GM23338 (cell line): ENCODE measurements at regions not wholly inside any gene's neighbourhood (a gene's known extent, or its start where the extent isn't known, plus 50 kb on each side); places are given as distances from the start of the nearest gene placed in this dataset.

Experiments used
- ATAC-seq: fragments of 200-7000 bp; cut with Tn5 transposase; 3 replicates; pipeline ENCODE4 v1.9.1; 2020
- DNase-seq: peaks from one replicate; pipeline ENCODE4 v3.0.0-alpha.2; 2015; ENCODE audit warnings: low spot score
- H2AFZ ChIP-seq: fragments of 200-600 bp; sonication (generic); 2 replicates; pipeline ENCODE4 v1.8.0; 2016; ENCODE audit warnings: antibody characterized with exemption, mild to moderate bottlenecking, moderate library complexity
- H3F3A ChIP-seq: fragments of 200-600 bp; sonication (generic); replicated peaks from 2 replicates; pipeline ENCODE4 v1.8.0; 2017; ENCODE audit warnings: antibody characterized with exemption, mixed run types, low read depth
- H3K27ac ChIP-seq: fragments of 200-600 bp; sonication (generic); 2 replicates; pipeline ENCODE4 v1.6.1; 2016; ENCODE audit warnings: low read depth
- H3K27me3 ChIP-seq: fragments of 200-600 bp; sonication (generic); 2 replicates; pipeline ENCODE4 v1.8.0; 2016; ENCODE audit warnings: mild to moderate bottlenecking, mixed run types, moderate library complexity; ENCODE audit not compliant: insufficient read depth
- H3K36me3 ChIP-seq: fragments of 200-600 bp; sonication (generic); 2 replicates; pipeline ENCODE4 v1.8.0; 2016; ENCODE audit warnings: mild to moderate bottlenecking; ENCODE audit not compliant: insufficient read depth
- H3K4me1 ChIP-seq: fragments of 200-600 bp; sonication (generic); 2 replicates; pipeline ENCODE4 v1.8.0; 2016; ENCODE audit warnings: mild to moderate bottlenecking, moderate library complexity; ENCODE audit not compliant: insufficient read depth
- H3K4me2 ChIP-seq: fragments of 200-600 bp; sonication (generic); 2 replicates; pipeline ENCODE4 v1.7.1; 2017; ENCODE audit warnings: mixed run types
- H3K4me3 ChIP-seq: fragments of 200-600 bp; sonication (generic); 2 replicates; pipeline ENCODE4 v1.6.1; 2016; ENCODE audit warnings: mixed run types
- H3K79me2 ChIP-seq: fragments of 200-600 bp; sonication (generic); replicated peaks from 2 replicates; pipeline ENCODE4 v1.8.0; 2017; ENCODE audit warnings: mild to moderate bottlenecking; ENCODE audit not compliant: insufficient read depth
- H3K9me2 ChIP-seq: fragments of 200-600 bp; sonication (generic); 2 replicates; pipeline ENCODE4 v1.8.0; 2017; ENCODE audit not compliant: insufficient read depth
- H4K20me1 ChIP-seq: fragments of 200-600 bp; sonication (generic); replicated peaks from 2 replicates; pipeline ENCODE4 v1.8.0; 2017; ENCODE audit warnings: mild to moderate bottlenecking; ENCODE audit not compliant: insufficient read depth
- H3K27ac Mint-ChIP-seq: 2 replicates; pipeline ENCODE4 v1.8.0; 2020; ENCODE audit warnings: inconsistent platforms, mild to moderate bottlenecking, moderate library complexity, mixed read lengths
- H3K27me3 Mint-ChIP-seq: 3 replicates; pipeline ENCODE4 v1.8.0; 2022; ENCODE audit warnings: low read depth, mild to moderate bottlenecking, moderate library complexity, mixed read lengths, inconsistent platforms; ENCODE audit not compliant: insufficient read depth, poor library complexity
- H3K36me3 Mint-ChIP-seq: 3 replicates; pipeline ENCODE4 v1.8.0; 2021; ENCODE audit warnings: low read depth, mild to moderate bottlenecking, inconsistent platforms, moderate library complexity, mixed read lengths
- H3K4me1 Mint-ChIP-seq: 3 replicates; pipeline ENCODE4 v1.8.0; 2020; ENCODE audit warnings: mild to moderate bottlenecking, inconsistent platforms, mixed read lengths
- H3K4me3 Mint-ChIP-seq: 3 replicates; pipeline ENCODE4 v1.8.0; 2021; ENCODE audit warnings: moderate library complexity, mild to moderate bottlenecking, inconsistent platforms, mixed read lengths
- H3K9me3 Mint-ChIP-seq: 3 replicates; pipeline ENCODE4 v1.8.0; 2020; ENCODE audit warnings: moderate library complexity, mild to moderate bottlenecking, inconsistent platforms, mixed read lengths
- CREB1 ChIP-seq: fragments of 250-450 bp; sonication (Bioruptor Pico); IDR thresholded peaks from 2 replicates; pipeline ENCODE4 v1.5.0; 2020; ENCODE audit warnings: low read depth, mild to moderate bottlenecking, moderate library complexity
- CTCF ChIP-seq, 2 experiments: fragments of 200-600 bp in 1 of 2; sonication (generic) in 1 of 2; conservative IDR thresholded peaks; 2 replicates each; pipeline versions ENCODE4 v1.5.1 to v1.6.1; 2016 to 2017; ENCODE audit warnings: antibody characterized with exemption in 2 of 2, low read depth in 2 of 2, mild to moderate bottlenecking in 2 of 2, moderate library complexity in 1 of 2
- ETS1 ChIP-seq: IDR thresholded peaks from 2 replicates; pipeline ENCODE4 v1.6.1; 2016; ENCODE audit warnings: antibody characterized with exemption
- EZH2 ChIP-seq: fragments of 200-600 bp; sonication (generic); IDR thresholded peaks from one replicate; pipeline ENCODE4 v1.8.0; 2017; ENCODE audit warnings: antibody characterized with exemption, mild to moderate bottlenecking, low read depth; ENCODE audit not compliant: unreplicated experiment
- EZH2phosphoT487 ChIP-seq: fragments of 200-600 bp; sonication (generic); IDR thresholded peaks from one replicate; pipeline ENCODE4 v1.8.1; 2018; ENCODE audit warnings: antibody characterized with exemption; ENCODE audit not compliant: unreplicated experiment
- JUNB ChIP-seq: IDR thresholded peaks from one replicate; pipeline ENCODE4 v1.6.1; 2016; ENCODE audit warnings: antibody characterized with exemption; ENCODE audit not compliant: unreplicated experiment
- NANOG ChIP-seq: IDR thresholded peaks from 2 replicates; pipeline ENCODE4 v1.6.1; 2016; ENCODE audit warnings: antibody characterized with exemption, borderline replicate concordance
- POLR2AphosphoS5 ChIP-seq: IDR thresholded peaks from 2 replicates; pipeline ENCODE4 v1.6.1; 2016; ENCODE audit warnings: antibody characterized with exemption, low read depth
- REST ChIP-seq: IDR thresholded peaks from one replicate; pipeline ENCODE4 v1.6.1; 2018; ENCODE audit warnings: antibody characterized with exemption; ENCODE audit not compliant: unreplicated experiment
- STAT1 ChIP-seq: IDR thresholded peaks from one replicate; pipeline ENCODE4 v1.6.1; 2016; ENCODE audit warnings: antibody characterized with exemption; ENCODE audit not compliant: unreplicated experiment
- ZNF114 ChIP-seq: fragments of 250-450 bp; sonication (Bioruptor Pico); IDR thresholded peaks from 2 replicates; pipeline ENCODE4 v1.5.0; 2020; ENCODE audit warnings: mild to moderate bottlenecking, moderate library complexity
- ZNF331 ChIP-seq: fragments of 250-450 bp; sonication (Bioruptor Pico); IDR thresholded peaks from 2 replicates; pipeline ENCODE4 v1.5.0; 2020; ENCODE audit warnings: low read depth, mild to moderate bottlenecking, moderate library complexity
- TF ChIP-seq, protein P1 (sequence below): fragments of 250-450 bp; sonication (Bioruptor Pico); IDR thresholded peaks from 2 replicates; pipeline ENCODE4 v1.5.0; 2020; ENCODE audit warnings: mild to moderate bottlenecking, moderate library complexity

DNA sequence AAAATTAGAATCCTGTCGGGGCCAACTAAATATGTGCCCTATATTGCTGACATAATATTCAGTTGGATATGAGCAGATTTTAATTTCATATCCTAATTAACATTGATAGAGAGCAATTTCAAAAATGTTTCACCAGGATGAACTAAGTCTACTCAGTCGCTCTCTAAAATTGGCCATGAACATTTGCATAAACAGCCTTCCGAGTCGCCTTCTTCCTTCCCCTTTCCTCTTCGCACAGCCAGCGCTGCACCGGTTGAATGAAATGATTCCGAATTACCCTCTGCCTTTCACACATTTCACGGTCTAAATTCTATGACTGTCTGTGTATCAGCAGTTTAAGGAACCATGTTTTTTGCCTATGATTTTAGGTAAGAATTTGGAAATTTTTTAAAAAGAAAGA lies 413.7 kb downstream of the LIG4 start:
- no peaks in the 10 kb centered on the region for H3K27me3 ChIP-seq
- H3K27ac ChIP-seq, result no peak overlapping the region
- TF ChIP-seq NANOG (no peak), POLR2AphosphoS5 (no peak), STAT1 (no peak), ETS1 (no peak), ZNF331 (CRISPR knock-in tag) (no peak), CTCF (conservative IDR thresholded peaks at IDR 0.05; ENCODE audit: low read depth in 2 of 2) (no peak), EZH2 (no peak), ZNF114 (CRISPR knock-in tag) (no peak), CREB1 (CRISPR knock-in tag) (no peak), EZH2phosphoT487 (no peak), JUNB (no peak), REST (no peak)
- TF ChIP-seq, protein P1, sequence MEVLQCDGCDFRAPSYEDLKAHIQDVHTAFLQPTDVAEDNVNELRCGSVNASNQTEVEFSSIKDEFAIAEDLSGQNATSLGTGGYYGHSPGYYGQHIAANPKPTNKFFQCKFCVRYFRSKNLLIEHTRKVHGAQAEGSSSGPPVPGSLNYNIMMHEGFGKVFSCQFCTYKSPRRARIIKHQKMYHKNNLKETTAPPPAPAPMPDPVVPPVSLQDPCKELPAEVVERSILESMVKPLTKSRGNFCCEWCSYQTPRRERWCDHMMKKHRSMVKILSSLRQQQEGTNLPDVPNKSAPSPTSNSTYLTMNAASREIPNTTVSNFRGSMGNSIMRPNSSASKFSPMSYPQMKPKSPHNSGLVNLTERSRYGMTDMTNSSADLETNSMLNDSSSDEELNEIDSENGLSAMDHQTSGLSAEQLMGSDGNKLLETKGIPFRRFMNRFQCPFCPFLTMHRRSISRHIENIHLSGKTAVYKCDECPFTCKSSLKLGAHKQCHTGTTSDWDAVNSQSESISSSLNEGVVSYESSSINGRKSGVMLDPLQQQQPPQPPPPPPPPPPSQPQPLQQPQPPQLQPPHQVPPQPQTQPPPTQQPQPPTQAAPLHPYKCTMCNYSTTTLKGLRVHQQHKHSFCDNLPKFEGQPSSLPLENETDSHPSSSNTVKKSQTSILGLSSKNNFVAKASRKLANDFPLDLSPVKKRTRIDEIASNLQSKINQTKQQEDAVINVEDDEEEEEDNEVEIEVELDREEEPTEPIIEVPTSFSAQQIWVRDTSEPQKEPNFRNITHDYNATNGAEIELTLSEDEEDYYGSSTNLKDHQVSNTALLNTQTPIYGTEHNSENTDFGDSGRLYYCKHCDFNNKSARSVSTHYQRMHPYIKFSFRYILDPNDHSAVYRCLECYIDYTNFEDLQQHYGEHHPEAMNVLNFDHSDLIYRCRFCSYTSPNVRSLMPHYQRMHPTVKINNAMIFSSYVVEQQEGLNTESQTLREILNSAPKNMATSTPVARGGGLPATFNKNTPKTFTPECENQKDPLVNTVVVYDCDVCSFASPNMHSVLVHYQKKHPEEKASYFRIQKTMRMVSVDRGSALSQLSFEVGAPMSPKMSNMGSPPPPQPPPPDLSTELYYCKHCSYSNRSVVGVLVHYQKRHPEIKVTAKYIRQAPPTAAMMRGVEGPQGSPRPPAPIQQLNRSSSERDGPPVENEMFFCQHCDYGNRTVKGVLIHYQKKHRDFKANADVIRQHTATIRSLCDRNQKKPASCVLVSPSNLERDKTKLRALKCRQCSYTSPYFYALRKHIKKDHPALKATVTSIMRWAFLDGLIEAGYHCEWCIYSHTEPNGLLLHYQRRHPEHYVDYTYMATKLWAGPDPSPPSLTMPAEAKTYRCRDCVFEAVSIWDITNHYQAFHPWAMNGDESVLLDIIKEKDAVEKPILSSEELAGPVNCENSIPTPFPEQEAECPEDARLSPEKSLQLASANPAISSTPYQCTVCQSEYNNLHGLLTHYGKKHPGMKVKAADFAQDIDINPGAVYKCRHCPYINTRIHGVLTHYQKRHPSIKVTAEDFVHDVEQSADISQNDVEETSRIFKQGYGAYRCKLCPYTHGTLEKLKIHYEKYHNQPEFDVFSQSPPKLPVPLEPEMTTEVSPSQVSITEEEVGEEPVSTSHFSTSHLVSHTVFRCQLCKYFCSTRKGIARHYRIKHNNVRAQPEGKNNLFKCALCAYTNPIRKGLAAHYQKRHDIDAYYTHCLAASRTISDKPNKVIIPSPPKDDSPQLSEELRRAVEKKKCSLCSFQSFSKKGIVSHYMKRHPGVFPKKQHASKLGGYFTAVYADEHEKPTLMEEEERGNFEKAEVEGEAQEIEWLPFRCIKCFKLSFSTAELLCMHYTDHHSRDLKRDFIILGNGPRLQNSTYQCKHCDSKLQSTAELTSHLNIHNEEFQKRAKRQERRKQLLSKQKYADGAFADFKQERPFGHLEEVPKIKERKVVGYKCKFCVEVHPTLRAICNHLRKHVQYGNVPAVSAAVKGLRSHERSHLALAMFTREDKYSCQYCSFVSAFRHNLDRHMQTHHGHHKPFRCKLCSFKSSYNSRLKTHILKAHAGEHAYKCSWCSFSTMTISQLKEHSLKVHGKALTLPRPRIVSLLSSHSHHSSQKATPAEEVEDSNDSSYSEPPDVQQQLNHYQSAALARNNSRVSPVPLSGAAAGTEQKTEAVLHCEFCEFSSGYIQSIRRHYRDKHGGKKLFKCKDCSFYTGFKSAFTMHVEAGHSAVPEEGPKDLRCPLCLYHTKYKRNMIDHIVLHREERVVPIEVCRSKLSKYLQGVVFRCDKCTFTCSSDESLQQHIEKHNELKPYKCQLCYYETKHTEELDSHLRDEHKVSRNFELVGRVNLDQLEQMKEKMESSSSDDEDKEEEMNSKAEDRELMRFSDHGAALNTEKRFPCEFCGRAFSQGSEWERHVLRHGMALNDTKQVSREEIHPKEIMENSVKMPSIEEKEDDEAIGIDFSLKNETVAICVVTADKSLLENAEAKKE (CRISPR knock-in tag), result no peak
- no peak overlapping the region for H3K4me3 Mint-ChIP-seq
- no peaks in the 10 kb centered on the region for H3K36me3 ChIP-seq
- peaks cover 37% of the 10 kb centered on the region for H3K4me1 Mint-ChIP-seq
- H3K9me2 ChIP-seq, result no peaks in the 10 kb centered on the region
- H3K4me2 ChIP-seq, result no peak overlapping the region
- H3K27me3 Mint-ChIP-seq, result peaks cover 3% of the 10 kb centered on the region
- ATAC-seq (no peak), DNase-seq (no peak)
- H3K4me3 ChIP-seq, result no peak overlapping the region
- no peaks in the 10 kb centered on the region for H3F3A ChIP-seq
- H3K27ac Mint-ChIP-seq, result no peak overlapping the region; the same call in 1 of the 2 replicates
- H3K9me3 Mint-ChIP-seq, result no peaks in the 10 kb centered on the region
- H2AFZ ChIP-seq, result no peak overlapping the region
- no peaks in the 10 kb centered on the region for H3K36me3 Mint-ChIP-seq
- H3K79me2 ChIP-seq, result 0 out of 2 replicates have a peak, but pooled peaks cover 4% of the 10 kb centered on the region
- H3K4me1 ChIP-seq, result peaks cover 9% of the 10 kb centered on the region
- H4K20me1 ChIP-seq, result no peaks in the 10 kb centered on the region
